Astrocyte (in vitro differentiated cells and primary cell): ENCODE measurements at regions not wholly inside any gene's neighbourhood (a gene's known extent, or its start where the extent isn't known, plus 50 kb on each side); places are given as distances from the start of the nearest gene placed in this dataset.

Experiments
- DNase-seq: peaks from one replicate; pipeline ENCODE4 v3.0.0-alpha.2; 2010; ENCODE audit warnings: low read depth
- FAIRE-seq: peaks from 2 replicates; lab custom pipeline; 2011; peaks lifted over from hg19 to GRCh38; lab: Jason Lieb, UNC
- H2AFZ ChIP-seq: 2 replicates; pipeline ENCODE4 v1.6.0; 2012; ENCODE audit warnings: low read depth, low read length, inconsistent platforms
- H3K27ac ChIP-seq: 2 replicates; pipeline ENCODE4 v1.5.1; 2011; ENCODE audit warnings: low read depth, low read length, inconsistent platforms
- H3K27me3 ChIP-seq: 2 replicates; pipeline ENCODE4 v1.6.0; 2011; ENCODE audit warnings: low read length, inconsistent platforms; ENCODE audit not compliant: insufficient read depth
- H3K36me3 ChIP-seq: 2 replicates; pipeline ENCODE4 v1.5.1; 2011; ENCODE audit warnings: low read length, inconsistent platforms; ENCODE audit not compliant: insufficient read depth
- H3K4me1 ChIP-seq: 2 replicates; pipeline ENCODE4 v1.5.1; 2011; ENCODE audit warnings: low read length, inconsistent platforms; ENCODE audit not compliant: insufficient read depth
- H3K4me2 ChIP-seq: 2 replicates; pipeline ENCODE4 v1.6.0; 2012; ENCODE audit warnings: low read length, inconsistent platforms
- H3K4me3 ChIP-seq: 2 replicates; pipeline ENCODE4 v1.5.1; 2011; ENCODE audit warnings: low read depth, mild to moderate bottlenecking, low read length, inconsistent platforms; ENCODE audit not compliant: insufficient read depth
- H3K79me2 ChIP-seq: 2 replicates; pipeline ENCODE4 v1.6.0; 2012; ENCODE audit warnings: mild to moderate bottlenecking, low read length, inconsistent platforms; ENCODE audit not compliant: insufficient read depth
- H3K9ac ChIP-seq: 2 replicates; pipeline ENCODE4 v1.6.0; 2012; ENCODE audit warnings: mild to moderate bottlenecking, low read length, inconsistent platforms
- H3K9me3 ChIP-seq: 2 replicates; pipeline ENCODE4 v1.5.1; 2012; ENCODE audit warnings: low read depth, mild to moderate bottlenecking, low read length, inconsistent platforms; ENCODE audit not compliant: insufficient read depth
- H4K20me1 ChIP-seq: 2 replicates; pipeline ENCODE4 v1.6.0; 2012; ENCODE audit warnings: low read length, inconsistent platforms; ENCODE audit not compliant: insufficient read depth
- H3K27ac Mint-ChIP-seq: one replicate; pipeline ENCODE4 v1.8.0; 2021; ENCODE audit warnings: mild to moderate bottlenecking, mixed read lengths; ENCODE audit not compliant: unreplicated experiment
- H3K27me3 Mint-ChIP-seq: one replicate; pipeline ENCODE4 v1.8.0; 2021; ENCODE audit warnings: low read depth, mixed read lengths; ENCODE audit not compliant: unreplicated experiment
- H3K36me3 Mint-ChIP-seq: one replicate; pipeline ENCODE4 v1.8.0; 2021; ENCODE audit warnings: low read depth, mixed read lengths; ENCODE audit not compliant: unreplicated experiment
- H3K4me1 Mint-ChIP-seq: one replicate; pipeline ENCODE4 v1.8.0; 2021; ENCODE audit warnings: low read depth, mixed read lengths; ENCODE audit not compliant: unreplicated experiment
- H3K4me3 Mint-ChIP-seq: one replicate; pipeline ENCODE4 v1.8.0; 2021; ENCODE audit warnings: mild to moderate bottlenecking, moderate library complexity, mixed read lengths; ENCODE audit not compliant: unreplicated experiment
- H3K9me3 Mint-ChIP-seq: one replicate; pipeline ENCODE4 v1.8.0; 2021; ENCODE audit warnings: mild to moderate bottlenecking, mixed read lengths; ENCODE audit not compliant: unreplicated experiment
- CTCF ChIP-seq: IDR thresholded peaks from 2 replicates; pipeline ENCODE4 v1.5.1; 2011; ENCODE audit warnings: low read depth, mild to moderate bottlenecking, inconsistent platforms, low read length, moderate library complexity; ENCODE audit not compliant: insufficient read depth
- EZH2 ChIP-seq: IDR thresholded peaks from 2 replicates; pipeline ENCODE4 v1.6.1; 2012; ENCODE audit warnings: mild to moderate bottlenecking, low read length, inconsistent platforms; ENCODE audit not compliant: insufficient read depth

- Mint-ChIP-seq H3K36me3 (no peaks in the 10 kb centered on the region), H3K27ac (no peak overlapping the region), H3K9me3 (no peaks in the 10 kb centered on the region), H3K27me3 (peaks cover 1% of the 10 kb centered on the region), H3K4me1 (peaks cover 7% of the 10 kb centered on the region), H3K4me3 (no peak overlapping the region)
- Histone ChIP-seq H3K9ac (no peak overlapping the region), H4K20me1 (no peaks in the 10 kb centered on the region), H3K27ac (no peak overlapping the region), H3K36me3 (no peaks in the 10 kb centered on the region), H2AFZ (no peak overlapping the region), H3K9me3 (no peaks in the 10 kb centered on the region), H3K4me1 (no peaks in the 10 kb centered on the region), H3K4me2 (no peak overlapping the region), H3K4me3 (no peak overlapping the region), H3K79me2 (no peaks in the 10 kb centered on the region), H3K27me3 (no peaks in the 10 kb centered on the region)
- no peak for DNase-seq
- no peak for FAIRE-seq
- TF ChIP-seq EZH2 (no peak), CTCF (no peak)
Measured at GRCh38 chr5:29016067-29016466, 1977.7 kb upstream of the CDH9 start.

- Mint-ChIP-seq H3K27me3 (peaks cover 1% of the 10 kb centered on the region), H3K27ac (no peak overlapping the region), H3K4me1 (peaks cover 7% of the 10 kb centered on the region), H3K36me3 (no peaks in the 10 kb centered on the region), H3K4me3 (no peak overlapping the region), H3K9me3 (no peaks in the 10 kb centered on the region)
- FAIRE-seq (no peak), DNase-seq (no peak)
- H4K20me1 ChIP-seq, result no peaks in the 10 kb centered on the region
- H3K27me3 ChIP-seq, result no peaks in the 10 kb centered on the region
- TF ChIP-seq EZH2, result no peak
- no peak for TF ChIP-seq CTCF
- H3K4me1 ChIP-seq, result no peaks in the 10 kb centered on the region
- no peaks in the 10 kb centered on the region for H3K9me3 ChIP-seq
- H3K9ac ChIP-seq, result no peak overlapping the region
- H3K4me2 ChIP-seq, result no peak overlapping the region
- H3K36me3 ChIP-seq, result no peaks in the 10 kb centered on the region
- no peaks in the 10 kb centered on the region for H3K79me2 ChIP-seq
- no peak overlapping the region for H3K4me3 ChIP-seq
- no peak overlapping the region for H2AFZ ChIP-seq
- no peak overlapping the region for H3K27ac ChIP-seq
Measured at GRCh38 chr5:29015523-29015922, 1977.1 kb upstream of the CDH9 start.

- H3K9me3 Mint-ChIP-seq, result no peaks in the 10 kb centered on the region
- no peaks in the 10 kb centered on the region for H3K27me3 ChIP-seq
- peaks cover 2% of the 10 kb centered on the region for H3K9me3 ChIP-seq
- no peak overlapping the region for H3K27ac Mint-ChIP-seq
- H3K79me2 ChIP-seq, result no peaks in the 10 kb centered on the region
- H3K36me3 Mint-ChIP-seq, result no peaks in the 10 kb centered on the region
- H3K4me2 ChIP-seq, result no peak overlapping the region
- H2AFZ ChIP-seq, result no peak overlapping the region
- H3K4me1 ChIP-seq, result no peaks in the 10 kb centered on the region
- H4K20me1 ChIP-seq, result no peaks in the 10 kb centered on the region
- H3K4me3 ChIP-seq, result no peak overlapping the region
- H3K36me3 ChIP-seq, result no peaks in the 10 kb centered on the region
- FAIRE-seq, result no peak
- no peak for TF ChIP-seq CTCF
- DNase-seq, result no peak
- H3K9ac ChIP-seq, result no peak overlapping the region
- peaks cover 1% of the 10 kb centered on the region for H3K4me1 Mint-ChIP-seq
- H3K27ac ChIP-seq, result no peak overlapping the region
- no peak overlapping the region for H3K4me3 Mint-ChIP-seq
- H3K27me3 Mint-ChIP-seq, result no peaks in the 10 kb centered on the region
Measured at GRCh38 chr5:29005386-29005785, 1967.0 kb upstream of the CDH9 start.
